GM18873 (cell line): ENCODE measurements at regions not wholly inside any gene's neighbourhood (a gene's known extent, or its start where the extent isn't known, plus 50 kb on each side); places are given as distances from the start of the nearest gene placed in this dataset.

ENCODE experiments used
- ATAC-seq: cut with Tn5 transposase; IDR thresholded peaks from one replicate; pipeline ENCODE4 v1.9.1; 2021; ENCODE audit warnings: mild to moderate bottlenecking, moderate library complexity, moderate number of reproducible peaks; ENCODE audit not compliant: unreplicated experiment, low FRiP score

DNA sequence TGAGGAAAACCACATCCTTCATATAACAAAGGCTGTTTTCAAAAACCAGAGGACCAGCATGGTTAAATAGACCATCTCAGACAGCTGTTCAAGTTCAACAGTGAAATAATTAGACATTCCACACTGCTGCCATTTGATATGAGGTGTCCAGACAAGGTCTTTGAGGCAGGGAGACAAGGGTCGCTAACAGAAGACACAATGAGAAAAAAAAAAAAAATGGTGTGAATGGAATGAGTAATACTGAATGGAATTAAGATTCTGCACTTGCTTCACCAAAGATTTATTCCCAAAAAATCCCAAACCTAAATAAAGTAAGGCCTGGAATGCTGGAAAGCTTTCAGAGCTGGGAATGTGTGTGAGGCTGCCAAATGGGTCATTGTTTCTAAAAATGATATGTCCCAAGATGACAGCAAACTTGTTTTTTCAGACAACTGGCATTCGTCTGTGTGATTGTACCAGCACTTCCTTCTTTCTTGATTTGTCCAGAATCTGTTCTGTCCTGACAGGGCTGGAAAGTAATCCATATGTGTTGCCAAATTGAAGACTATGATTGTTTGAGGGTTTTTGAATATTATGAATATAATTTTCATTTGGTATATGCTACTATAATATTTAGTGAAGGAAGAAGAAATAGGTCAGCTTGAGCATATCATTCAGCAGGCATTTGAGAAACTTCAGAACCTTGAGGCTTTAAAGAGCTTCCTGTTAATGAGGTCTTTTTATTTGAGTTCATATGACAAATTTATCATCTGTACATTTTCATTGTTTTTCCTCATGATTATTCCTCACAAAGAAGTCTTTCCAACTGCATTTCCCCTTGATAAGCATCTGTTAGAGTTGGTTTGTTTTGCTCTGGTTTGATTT lies 85.2 kb upstream of the ITGA4 start:
- ATAC-seq = no peak

- ATAC-seq = no peak
Observed at GRCh38 chr2:181372646-181373040, 84.5 kb upstream of the ITGA4 start.

- peak; percentile 61 for ATAC-seq
Observed at GRCh38 chr2:181374781-181375675, 82.2 kb upstream of the ITGA4 start.

DNA sequence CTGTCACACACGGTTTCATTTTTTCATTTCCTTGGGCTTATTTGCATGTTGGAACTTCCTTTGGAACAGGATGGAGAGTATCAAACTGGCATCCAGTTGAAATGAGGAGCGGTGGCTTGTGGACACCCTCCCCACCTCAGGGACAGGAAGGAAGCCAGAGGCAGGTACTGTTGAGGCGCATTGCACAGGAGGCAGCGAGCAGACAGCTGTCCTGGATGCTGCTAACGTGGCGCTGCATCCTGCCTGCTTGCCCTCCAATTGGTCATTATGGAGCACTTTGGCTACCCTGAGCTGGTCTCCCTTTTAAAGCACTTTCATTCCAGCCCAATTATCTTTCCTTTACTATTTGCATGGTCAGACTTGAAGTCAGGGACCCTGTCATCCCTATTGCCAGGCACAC lies 80.7 kb upstream of the ITGA4 start:
- no peak for ATAC-seq

DNA sequence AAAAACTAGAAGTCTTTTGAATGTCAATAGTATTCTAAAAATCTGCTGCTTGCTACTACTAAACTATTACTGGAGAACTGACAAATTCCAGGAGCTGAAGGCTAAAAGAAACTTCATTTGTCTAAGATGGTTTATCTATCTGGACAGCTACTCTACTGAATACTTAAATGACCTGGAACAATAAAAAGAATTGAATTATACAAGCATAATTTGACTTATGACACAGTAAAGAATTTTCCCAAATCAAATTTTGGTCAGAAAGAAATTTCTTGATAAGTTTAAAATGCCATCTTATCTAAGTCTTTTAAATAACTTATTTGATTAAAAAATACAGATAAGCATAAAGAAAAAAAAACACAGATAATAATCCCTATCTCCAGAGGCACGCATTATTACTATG lies 80.2 kb upstream of the ITGA4 start:
- no peak for ATAC-seq

- no peak for ATAC-seq
Observed at GRCh38 chr2:181378491-181378890, 78.7 kb upstream of the ITGA4 start.

- ATAC-seq = no peak
Observed at GRCh38 chr2:181380581-181380980, 76.6 kb upstream of the ITGA4 start.

GRCh38 chr2:181384923-181385322 lies 72.3 kb upstream of the ITGA4 start:
- ATAC-seq = no peak

DNA sequence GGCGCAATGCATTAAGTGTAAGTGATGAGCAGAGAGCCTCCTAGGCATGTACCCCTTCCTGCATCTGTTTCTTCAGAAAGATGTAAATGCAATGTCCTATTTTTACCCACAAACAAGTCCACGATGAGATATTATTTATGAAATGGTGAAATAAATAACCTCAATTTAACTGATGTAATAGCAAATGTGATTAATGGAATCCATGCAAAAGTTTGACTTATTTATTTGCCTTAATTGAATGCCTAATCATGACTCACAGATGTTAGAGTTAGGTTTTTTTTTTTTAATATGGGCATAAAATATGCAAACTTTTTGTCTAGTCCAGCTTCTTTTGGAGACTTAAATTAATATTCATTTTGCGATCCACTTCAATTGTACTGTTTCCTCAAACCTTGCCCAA lies 67.7 kb upstream of the ITGA4 start:
- ATAC-seq = no peak

GRCh38 chr2:181393472-181393871 lies 63.7 kb upstream of the ITGA4 start:
- ATAC-seq = no peak

GRCh38 chr2:181394741-181395437 lies 62.3 kb upstream of the ITGA4 start:
- ATAC-seq = no peak

- no peak for ATAC-seq
Observed at GRCh38 chr2:181395851-181396250, 61.3 kb upstream of the ITGA4 start.

DNA sequence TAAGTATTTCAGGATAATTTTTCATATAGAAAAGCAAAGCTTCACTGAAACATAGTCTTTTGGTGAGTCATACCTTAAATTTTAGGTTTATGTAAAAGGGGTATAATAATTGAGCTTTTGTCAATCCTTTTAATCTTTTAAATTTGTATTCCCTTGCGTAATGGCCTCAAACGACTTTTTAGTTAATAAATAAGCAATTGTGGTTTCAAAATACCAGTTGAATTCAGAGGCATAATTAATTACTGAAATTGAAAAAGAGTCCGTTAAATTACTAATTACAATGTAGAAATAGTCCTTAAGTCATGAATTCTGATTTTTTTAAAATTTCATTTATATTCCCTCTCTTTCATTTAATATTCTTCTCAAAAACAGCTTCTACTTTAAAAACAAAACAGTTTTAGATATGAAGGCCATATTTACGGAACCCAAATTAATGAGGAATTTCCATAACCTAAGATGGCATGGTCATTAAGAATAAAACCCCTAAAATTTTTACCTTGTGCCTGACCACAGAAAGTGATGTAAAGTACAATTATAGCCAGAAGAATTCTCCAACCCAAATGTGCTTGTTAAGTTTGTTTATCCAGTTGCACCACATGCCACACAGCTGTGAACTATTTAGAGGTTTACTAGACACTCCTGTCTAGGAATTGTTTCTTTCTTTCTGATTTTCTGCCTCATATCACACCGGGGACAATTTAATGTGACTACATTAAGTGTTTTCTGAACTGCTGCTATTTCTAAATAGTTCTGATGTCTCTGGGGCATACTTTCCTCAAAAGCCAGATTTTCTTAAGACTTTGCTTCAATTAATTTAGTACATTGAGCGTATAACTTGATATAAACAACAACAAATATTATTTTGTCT lies 60.7 kb upstream of the ITGA4 start:
- no peak for ATAC-seq

DNA sequence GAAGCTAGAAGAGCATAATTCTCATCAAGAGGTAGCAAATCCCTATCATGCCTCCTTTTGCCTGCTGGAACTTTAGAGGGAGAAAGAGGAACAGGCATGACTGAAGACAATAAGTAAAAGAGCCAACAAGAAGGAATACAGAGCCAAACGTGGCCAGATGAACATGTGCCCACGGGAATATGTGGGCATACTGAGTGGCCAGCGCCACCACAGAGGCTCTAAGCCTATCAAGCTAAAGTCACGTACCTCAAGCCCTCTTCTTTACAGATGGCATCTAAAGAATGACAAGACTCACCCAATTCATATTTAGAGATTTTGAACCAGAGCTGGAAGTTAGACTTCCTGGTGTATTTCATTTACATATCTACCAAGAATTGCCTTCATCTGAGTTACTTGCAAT lies 59.9 kb upstream of the ITGA4 start:
- no peak for ATAC-seq

DNA sequence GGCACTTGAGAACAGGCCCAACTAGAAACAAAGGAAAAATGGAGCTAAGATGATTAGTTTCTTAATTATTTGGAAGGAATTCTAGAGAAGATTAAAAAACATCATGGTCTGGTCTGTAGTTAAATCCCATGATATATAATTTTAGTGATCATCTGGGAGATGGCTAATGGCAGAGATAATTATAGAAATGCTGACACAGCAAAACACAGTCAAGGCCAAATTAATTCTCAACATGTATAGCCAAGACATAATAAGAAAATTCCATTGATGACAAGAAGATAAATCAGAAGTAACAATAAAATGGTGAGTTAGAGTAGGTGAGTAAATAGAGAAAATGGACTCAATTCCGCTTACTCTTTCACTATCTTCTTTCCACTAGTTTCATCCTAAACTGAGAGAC lies 59.2 kb upstream of the ITGA4 start:
- ATAC-seq = no peak

GRCh38 chr2:181399027-181399426 lies 58.2 kb upstream of the ITGA4 start:
- ATAC-seq = no peak

- no peak for ATAC-seq
Observed at GRCh38 chr2:181404472-181404871, 52.7 kb upstream of the ITGA4 start.

- ATAC-seq = no peak
Observed at GRCh38 chr2:181407171-181407570, 50.0 kb upstream of the ITGA4 start.
